Stimulated activated CD4-positive, alpha-beta T cell treated with anti-CD3 and anti-CD28 coated beads, Interleukin-1b, Interleukin-23, amount 100 ng/mL, for 48 hours (primary cell): ENCODE measurements at regions not wholly inside any gene's neighbourhood (a gene's known extent, or its start where the extent isn't known, plus 50 kb on each side); places are given as distances from the start of the nearest gene placed in this dataset.

Experiments used
- DNase-seq: peaks from one replicate; pipeline ENCODE4 v3.0.0-alpha.2; 2020

DNA sequence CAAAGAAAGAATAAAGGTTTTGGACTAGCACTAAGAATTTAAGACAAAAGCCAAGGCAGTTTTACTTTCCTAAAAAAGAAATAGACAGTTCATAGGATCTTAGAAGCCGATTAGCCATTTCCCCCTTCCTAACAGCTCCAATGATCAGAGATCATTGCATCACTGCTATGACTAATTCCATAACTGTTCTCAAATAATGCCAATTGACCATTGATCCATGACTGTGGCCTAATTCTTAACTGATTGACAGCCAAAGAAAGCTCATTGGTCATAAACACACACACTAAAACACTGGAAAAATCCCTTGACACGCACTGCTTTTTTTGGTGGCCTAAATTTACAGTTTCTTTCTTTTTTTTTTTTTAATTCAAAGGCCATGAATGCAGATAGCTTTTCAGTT, 345.0 kb upstream of the ACVR2A start:
- DNase-seq: no peak

DNA sequence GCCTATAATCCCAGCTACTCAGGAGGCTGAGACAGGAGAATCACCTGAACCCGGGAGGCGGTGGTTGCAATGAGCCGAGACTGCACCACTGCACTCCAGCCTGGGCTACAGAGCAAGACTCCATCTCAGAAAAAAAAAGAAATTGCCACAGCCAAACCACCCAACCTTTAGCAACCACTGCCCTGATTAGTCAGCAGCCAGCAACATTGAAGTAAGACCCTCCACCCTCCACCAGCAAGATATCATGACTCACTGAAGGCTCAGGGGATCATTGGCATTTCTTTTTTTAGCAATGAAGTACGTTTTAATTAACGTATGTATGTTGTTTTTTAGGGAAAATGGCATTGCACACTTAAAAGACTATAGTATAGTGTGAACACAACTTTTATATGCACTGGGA, 349.1 kb upstream of the ACVR2A start:
- DNase-seq: no peak

DNA sequence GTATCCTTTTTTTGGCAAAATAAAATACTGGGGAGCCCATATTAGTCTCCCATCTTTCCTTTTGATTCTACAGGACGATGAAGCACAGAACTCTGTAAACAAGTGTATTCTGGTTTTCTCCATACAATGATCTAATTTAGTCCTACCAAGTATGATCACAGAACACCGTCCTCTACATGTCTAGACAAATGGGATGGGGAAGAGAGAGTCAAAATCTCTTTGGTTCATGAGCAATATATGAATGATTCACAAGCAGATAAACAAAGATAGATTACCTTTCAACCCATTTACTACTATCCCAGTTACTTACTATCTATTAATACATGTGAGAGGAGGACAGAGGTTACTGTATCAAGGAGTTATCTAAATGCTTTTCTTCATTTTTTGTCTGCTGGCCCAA, 352.4 kb upstream of the ACVR2A start:
- DNase-seq: no peak

DNA sequence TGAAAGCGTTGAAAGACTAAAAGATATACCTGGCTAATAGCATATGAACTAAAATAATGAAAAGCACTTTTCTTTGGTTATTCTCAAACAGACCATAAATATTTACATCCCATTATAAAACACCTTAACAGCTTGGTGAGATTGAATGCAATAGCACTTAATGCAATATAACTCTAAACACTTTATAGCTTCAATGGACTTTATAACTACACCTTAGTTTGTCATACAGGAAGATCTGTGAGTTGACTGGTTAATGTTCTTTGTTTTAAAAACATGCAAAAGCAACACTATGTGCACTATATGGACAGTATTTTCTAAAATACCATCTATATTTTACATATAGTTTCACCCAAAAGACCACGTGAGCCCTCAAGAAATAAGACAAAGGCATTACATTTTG, 353.3 kb upstream of the ACVR2A start:
- no peak for DNase-seq

DNA sequence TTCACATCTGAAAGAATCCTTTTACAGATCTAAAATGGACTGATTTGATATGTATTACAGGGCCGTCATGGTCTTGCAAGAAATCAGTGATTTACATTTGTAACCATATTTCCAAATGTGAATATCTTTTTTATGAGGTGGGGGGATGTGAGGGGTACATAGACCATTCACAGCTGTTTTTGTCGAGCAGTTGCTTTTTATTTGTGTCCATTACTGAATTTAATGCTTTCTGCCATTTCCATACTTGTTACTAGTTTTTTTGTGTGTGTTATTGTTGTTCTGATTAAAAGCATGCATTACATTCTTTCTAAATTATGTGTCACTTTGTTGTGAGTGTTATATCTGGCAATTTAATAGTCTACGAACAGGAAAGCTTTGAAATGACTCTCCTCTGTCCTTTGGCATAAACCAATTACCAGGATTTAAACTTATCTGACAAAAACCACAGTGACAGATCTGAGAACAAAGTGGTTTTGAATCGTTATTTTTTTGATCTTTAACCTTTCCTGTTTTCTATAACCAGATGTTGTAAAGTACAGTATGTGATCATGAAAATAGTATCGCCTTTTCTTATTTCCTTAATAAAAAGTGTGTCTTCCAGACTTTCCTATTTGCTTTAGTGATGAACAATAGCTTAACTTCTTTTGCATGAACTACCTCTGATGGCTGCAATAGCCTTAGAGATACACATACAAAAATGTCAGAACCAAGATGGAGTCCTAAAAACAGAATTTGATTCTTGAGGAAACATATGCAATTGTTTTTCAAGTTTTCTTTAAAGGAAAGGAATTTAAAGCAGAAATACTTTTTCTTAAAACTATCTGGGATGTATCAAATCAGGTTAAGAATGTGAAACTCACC, 354.2 kb upstream of the ACVR2A start:
- no peak for DNase-seq

DNA sequence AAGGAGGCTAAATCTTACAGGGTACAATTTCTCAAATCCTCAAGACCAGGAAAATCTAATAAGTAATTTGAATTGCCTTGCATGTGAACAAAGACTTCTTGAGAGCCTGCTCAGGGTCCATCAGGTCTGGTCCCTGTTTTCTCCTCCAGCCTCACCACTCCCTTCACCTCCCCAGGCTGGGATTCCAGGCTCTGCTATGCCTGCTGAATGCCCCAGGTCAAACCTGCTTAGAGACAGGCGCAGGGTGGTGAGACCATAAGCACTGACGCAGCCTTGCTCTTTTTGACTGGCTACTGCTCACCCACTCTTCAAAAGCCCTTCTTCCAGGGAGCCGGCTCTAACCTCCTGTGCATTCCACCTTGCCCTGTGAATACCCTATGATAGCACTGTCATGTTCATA, 356.4 kb upstream of the ACVR2A start:
- DNase-seq: no peak

DNA sequence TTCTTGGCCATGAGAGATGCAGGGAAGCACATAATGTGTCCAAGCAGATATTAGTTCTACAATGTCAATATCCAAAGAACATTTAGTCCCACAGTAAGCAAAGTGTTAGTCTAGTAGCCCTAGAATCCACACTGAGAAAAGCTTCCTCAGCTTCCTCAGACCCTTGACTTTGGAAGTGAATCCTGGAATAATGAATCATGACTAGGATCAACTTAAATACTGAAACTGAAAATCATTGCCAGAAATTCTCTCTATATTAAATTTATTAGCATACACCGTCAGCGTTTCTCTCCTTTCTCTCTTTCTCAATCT, 356.9 kb upstream of the ACVR2A start:
- DNase-seq: no peak

DNA sequence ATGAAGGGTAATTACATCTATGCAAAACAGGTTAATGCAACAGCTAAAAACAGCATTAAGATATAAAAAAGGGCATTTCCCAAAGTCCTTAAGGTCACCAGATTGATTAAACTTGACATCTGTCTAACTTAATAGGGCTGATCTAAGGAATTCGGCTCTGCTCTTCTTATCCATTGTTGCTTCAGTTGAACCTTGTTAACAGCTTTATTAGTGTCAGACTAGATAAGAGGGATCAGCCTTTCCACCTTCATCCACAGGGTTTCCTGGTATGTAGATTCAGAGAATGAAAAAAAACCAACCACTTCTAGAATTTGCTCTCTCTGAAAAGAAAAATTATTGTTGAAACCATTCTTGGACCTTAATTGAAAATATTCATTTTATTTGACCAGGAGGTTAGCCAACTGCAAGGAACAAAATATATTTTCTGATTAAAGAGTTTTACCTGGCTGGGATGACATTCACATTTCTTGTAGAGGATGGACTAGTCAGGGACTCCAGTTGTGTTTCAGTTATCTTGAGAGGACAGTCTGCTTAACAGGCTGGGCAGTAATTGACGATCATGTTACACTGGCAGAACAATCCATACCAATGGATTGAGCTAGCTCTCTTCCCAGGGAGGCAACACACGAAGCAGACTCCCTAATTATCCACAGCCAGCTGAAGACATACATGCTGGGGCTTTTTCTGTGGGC, 357.4 kb upstream of the ACVR2A start:
- no peak for DNase-seq

DNA sequence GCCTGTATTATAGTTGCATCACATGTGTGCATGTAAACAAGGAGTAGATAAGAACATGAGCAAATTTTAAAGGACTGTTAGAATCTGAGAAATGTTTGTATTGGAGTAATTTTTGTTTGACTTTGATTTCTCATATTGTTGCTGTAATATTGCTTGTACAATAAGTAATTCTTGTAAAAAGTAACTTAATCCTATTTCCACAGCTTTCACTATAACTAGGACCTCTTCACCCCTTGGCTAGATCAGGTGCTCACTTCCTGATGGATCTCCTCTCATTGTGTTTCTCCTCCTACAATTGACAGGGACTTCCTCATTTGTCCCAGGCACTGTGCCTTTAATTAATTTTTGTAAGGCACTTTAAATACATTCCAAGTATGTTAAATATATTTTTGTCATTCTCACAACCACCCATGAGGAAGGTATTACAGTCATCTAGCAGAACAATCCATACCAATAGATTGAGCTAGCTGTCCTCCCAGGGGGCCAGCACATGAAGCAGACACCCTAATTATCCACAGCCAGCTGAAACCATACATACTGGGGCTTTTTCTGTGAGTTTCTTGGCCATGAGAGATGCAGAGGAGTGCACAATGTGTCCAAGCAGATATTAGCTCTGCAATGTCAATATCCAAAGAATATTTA, 359.5 kb upstream of the ACVR2A start:
- DNase-seq: no peak

DNA sequence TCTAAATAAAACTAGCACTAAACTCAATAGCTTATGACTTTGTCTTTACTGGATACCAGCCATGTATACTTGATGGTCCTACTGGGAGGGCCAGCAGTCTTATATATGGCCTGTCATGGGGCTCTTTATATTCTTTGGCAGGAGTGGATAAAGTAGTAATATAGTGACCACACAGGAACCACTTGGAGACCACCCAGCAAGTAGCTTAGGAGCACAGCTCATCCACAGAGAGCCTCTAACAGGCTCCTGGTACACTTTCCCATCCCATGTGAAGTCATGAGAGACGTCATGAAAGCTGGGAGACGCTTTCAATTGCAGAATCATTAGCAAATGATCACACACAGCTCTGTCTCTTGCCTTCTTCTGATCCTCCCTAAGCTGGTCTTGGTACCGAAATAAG, 360.9 kb upstream of the ACVR2A start:
- no peak for DNase-seq

DNA sequence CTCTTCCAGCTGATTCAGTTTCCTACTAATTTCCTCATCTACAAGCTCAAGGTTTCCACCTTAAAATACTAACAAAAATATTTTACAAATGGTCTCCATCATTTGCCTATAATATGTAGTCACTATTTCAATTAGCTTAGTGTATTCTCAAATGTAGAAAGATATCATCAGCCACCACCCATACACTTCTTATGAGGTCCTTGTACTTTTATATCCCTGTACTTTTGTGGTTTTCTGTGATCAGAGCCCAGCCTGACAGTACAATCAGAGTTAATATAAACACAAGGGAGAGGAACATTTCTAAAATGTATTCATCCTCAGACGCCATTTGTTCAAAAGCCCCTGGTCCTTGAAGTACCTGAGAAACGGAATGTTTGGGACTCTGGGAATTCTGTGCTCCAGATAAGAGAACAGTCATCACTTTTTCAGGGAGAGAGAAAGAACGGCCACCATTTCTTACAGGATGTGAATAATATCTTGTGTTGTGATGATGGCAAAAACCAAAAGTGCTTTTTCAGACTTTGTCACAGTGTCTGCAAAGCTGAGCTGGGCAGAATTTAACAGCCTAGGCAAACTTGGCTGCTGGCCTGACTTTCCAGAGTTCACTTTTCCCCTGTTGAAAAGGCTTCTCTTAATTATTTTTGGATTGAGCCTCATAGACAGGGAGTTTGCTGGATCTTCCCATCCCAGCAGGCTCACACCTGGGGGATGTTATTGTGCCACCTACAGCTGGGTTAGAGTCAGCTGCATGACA, 361.7 kb upstream of the ACVR2A start:
- no peak for DNase-seq

DNA sequence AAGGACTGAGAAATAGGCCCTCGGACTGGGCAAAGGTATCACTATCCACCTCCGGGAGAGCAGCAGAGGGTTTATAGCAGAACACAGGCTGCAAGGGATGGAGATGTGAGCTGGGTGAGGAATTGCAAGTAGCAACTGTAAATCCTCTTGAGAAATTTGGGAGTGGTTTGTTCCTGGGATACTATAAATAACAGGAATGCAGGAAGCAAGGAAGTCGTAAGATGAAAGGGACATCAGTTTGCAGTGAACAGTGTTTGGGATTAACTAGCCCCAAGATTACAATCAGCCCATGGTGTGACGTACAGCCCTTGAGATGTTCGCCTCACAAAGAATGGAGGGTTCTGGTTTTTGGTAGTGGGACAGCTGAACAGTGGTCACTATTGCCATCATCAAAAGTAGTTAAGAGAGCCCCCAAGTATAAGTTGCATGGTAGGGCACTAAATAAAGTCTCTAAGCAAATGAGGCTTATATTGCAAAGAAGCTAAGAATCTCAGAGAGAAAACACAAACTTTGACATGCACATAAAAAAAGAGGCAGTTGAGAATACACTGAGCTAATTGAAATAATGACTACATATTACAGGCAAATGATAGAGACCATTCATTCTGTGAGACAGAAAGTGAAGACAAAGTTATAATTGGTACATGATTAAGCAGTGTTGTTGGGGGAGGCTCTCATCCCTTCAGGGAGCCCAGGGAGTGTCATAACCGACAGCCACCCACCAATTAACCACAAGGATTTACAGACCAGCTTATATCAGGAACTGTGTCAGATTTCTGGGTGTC, 362.5 kb upstream of the ACVR2A start:
- DNase-seq: no peak

DNA sequence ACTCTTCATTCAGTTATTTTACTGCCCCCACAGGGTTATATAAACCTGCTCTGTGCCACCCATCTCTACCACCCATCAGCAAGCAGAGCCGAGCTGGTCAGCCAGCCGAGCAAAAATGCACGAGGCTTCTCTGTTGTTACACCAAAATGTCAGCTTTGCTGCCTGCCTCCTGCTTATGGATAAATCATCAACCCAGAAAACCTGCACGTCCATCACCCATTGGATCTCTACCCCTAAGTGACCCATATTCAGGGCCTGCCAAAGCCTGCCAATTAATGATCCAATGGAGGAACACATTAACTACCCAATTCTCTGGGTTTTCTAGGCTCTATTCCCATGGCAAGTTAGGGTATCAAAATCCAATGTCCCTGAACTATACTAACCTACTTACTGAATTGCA, 365.5 kb upstream of the ACVR2A start:
- no peak for DNase-seq

DNA sequence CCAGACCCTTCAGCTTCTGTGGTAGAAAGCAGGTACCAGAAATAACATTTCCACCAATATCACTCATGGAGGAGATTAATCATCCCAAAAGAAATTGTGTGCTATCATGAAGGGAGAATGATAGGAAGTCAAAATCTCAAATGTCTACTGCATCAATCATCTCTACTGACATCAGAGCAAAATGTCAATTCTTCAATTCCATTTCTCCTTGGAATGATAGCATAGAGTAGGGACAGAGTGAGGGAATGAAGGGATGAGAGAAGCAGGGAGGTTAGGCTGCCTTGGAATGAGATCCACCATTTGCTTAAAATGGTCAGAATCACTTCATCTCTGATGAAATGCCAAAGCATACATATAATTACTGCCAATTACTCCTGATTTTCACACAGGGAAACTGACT, 371.8 kb upstream of the ACVR2A start:
- no peak for DNase-seq

DNA sequence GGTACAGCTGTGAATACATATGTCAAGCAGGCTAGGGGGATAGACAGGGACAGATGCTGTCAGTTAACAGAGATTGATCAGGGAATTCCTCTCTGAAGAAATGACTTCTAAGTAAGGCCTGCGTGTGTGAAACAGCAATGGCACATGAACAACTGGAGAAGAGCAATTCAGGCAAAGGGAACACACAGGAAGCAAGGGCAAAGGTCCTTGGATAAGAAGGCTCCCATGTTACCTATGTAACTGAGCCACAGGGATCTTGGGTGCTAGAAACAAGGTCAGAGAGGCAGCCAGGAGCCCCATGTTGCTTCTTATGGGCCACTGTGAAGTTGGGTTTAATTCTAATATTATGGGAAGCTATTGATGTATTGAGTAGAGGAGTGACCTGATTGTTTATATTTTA, 373.7 kb upstream of the ACVR2A start:
- no peak for DNase-seq

DNA sequence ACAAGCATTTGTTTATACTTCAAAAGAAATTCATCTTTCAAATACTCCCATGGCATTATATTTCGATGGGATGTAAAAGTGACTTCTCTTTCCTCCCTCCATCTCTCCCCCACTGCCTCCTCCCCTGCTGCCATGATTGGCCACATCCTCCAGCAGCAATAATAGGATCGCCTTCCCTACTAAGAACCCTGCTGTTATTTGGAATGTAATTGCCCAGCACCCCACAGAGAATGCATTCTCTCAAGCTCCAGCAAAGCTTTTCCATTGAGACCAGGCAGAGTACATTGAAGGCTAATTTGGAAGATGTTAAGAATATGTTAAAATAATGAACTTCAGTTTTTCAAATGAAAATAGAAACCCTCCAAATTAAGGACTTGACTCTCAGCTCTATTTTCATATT, 375.4 kb upstream of the ACVR2A start:
- no peak for DNase-seq

DNA sequence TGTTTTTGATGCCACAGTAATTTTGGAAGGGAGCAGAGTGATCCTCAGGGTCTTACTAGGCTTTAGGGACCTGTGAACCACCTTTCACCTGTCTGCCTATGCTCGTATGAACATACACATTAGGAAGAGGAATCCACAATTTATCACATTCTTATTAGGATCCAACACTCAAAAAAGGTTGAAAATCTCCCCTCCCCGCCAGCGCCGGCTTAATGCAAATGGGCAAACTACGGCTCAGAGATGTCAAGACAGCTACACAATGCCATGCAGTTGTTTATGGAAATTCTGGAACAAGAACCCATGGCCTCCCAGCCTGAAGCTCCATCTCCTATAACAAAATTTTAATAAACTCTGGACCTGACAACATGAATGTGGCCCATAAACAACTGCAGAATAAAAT, 375.9 kb upstream of the ACVR2A start:
- DNase-seq: no peak

DNA sequence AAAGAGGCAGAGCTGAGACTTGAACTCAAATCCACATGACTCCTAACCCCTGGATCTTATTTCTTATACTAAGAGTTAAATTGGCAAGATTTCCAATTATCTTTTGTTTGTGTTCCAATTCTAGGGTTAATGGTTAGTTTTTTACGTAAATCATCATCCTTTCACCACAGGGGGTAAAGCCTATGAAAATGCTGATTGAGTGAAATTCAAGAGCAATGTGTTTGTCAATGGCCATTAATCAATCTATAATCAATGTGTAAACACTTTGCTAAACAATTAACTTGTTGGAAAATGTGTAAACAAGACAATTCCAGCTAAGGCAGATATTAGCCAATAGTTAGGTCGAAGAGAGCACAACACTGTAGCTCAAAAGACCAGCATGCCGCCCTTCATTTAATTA, 376.5 kb upstream of the ACVR2A start:
- no peak for DNase-seq

DNA sequence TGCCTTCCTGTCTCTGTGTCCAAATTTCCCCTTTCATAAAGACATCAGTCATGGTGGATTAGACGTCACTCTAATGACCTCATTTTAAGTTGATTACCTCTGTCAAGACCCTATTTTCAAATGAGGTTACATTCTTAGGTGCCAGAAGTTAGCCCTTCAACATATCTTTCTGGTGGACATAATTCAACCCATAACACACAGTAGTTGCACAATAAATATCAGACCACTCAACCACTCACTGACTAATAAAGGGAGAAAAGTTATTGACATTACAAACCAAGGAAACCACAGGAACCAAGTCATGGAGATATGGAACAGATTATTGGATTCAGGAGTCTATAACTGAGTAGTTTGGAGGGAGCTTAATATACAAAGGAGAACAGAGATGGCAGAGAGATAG, 377.4 kb upstream of the ACVR2A start:
- no peak for DNase-seq

DNA sequence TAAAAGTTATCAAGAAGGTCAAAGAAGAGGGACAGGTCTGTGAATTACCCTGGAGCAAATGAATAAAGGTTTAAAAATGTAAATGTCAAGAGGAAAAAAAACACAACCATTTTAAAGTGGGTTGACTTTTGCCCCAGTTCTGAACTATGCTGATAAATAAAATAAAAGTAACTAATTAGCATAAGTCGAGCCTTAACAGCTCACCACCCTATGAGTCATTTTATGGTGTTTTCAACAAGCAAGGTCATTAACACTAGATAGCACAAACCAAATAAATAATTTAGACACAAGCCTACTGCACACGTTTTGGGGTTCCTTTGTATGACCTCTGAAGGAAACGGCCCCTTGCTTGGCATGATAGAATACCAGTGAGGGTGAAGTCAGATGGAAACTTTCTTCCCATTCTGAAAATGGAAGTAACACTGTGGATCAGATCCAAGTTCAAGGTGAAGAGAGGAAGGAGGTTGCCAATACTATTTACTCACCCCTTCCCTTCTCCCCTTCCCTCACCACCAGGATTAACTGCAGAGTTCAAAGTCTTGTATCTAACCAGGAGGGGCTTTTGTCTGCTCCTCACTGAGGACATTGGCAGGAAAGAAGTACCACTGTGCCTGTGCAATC, 380.0 kb upstream of the ACVR2A start:
- no peak for DNase-seq

DNA sequence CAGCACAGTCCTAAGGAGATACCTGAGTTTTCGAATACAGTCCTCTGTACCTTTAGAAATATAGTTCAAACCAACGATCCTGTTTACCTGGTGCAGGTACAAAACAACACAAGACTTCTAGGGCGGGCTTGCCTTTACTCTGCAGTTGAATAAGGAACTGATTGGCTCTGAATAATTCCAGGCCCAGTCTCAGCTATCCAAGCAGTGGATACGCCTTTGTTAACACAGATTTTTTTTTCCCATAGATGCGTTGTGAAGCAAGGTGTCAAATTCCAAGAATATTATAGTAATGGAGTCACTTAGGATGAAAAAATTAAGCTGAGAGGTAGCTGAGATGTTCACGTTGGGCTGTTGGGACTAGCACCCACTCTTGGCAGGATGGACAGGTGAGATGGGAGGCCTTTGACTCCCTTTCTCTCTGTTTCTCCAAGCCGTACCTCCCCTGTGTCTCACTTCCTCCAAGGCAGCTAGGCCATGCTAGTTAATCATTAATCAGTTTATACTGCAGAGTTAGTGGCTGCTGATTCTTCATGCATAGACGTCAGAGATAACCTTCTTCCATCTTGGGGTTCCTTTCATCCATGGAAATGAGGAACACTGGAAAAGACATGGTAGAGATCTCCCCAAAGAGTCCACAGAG, 380.8 kb upstream of the ACVR2A start:
- no peak for DNase-seq

DNA sequence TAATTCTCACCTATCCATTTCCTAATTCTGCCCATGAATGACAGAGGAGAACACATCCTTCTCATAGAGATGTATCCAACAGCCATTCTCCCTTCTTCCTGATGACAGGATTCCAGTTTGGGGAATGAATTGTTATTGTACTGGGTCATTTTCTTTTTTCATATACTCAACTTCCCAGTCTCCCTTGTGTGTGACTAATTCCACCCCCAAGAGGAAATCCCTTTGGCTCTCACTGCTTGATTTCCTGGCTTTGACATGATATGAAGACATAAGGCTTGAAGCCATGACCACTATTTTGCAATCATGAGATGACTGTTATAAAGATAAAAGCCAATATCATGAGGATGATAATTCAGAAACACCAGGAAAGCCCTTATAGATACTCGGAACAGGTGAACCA, 384.7 kb upstream of the ACVR2A start:
- DNase-seq: no peak
